Fibroblast of skin of back (primary cell): ENCODE measurements at regions not wholly inside any gene's neighbourhood (a gene's known extent, or its start where the extent isn't known, plus 50 kb on each side); places are given as distances from the start of the nearest gene placed in this dataset.

Source experiments
- DNase-seq: peaks from one replicate; pipeline ENCODE4 v3.0.0-alpha.2; 2013

DNA sequence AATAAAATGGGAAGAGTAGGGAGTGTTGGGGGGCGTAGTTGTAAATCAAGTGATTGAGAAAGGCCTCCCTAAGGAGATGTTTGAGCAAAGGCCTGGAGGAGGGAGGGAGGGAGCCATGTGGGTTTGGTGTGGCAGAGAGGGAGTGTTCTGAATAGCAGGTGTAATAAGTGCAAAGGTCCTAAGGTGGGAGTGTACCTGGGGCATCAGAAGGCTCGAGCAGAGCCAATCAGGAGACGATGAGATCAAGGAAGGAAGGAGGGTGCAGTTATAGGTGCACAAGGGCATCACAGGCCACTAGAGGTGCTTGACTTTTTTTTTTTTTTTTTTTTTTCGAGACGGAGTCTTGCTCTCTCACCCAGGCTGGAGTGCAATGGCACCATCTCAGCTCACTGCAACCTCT lies 77.9 kb upstream of the PLXNC1 start:
- no peak for DNase-seq

- no peak for DNase-seq
These were observed 77.1 kb upstream of the PLXNC1 start for GRCh38 chr12:94071258-94071657.

DNA sequence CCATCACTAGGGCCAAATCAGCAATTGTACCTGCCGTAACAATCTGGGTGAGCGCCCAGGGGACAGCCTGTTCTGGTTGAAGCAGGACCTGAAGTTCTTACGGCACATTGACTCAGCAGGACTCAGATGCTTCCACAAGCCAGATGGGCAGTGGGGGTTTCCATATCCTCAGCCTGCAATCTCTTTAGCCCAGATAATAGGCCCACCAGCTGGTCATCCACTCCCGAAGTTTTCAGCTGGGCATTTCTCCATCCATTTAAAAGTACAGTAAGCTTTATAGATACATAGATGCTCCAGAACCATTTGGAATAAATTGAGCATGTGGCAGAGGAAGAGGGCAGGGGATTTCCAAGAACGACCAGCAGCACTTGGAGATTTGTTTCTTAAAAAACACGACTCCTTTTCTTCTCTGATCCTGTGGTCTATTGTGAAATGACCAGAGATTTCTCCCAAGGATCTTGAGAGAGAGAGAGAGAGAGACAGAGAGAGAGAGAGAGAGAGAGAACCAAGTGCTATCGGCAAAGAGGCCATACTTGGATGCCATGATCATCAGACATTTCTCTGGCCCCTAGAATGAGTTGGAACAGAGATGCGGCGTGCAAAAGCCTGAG lies 74.8 kb upstream of the PLXNC1 start:
- no peak for DNase-seq

DNA sequence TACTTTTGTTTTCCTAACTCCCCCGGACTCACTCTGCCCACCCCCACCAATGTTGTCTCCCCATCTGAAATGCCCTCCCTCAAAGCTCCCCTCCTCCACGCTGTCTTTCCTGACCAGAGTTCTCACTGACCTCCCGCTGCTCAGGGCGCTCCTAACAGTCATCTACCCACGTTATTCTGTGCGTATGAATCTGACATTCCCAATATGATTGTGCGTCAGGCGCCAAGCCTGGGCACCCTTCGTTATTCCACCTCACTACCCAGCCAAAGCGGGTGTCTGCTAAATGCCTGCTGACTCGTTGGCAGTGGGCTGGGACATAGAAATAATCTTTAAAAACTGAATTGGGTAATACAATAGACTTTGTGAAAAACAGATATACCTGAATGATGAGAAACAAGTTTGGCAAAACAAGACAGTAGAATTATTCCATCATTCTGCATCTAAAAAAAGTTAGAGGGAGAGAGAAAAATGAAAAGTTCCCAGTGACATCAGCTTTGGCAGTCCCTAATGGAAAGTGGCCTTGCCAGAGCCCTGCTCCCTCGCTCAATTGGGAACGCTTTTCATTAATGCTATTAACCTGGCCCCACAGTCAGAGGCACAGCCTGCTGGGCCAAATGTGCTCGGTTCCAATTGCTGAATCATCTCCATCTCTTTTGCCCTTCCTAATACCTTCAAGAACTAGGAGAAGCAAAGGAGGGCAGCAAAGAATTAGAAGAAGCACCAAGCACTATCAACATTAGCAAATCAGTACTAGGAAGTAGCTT lies 74.0 kb upstream of the PLXNC1 start:
- no peak for DNase-seq

DNA sequence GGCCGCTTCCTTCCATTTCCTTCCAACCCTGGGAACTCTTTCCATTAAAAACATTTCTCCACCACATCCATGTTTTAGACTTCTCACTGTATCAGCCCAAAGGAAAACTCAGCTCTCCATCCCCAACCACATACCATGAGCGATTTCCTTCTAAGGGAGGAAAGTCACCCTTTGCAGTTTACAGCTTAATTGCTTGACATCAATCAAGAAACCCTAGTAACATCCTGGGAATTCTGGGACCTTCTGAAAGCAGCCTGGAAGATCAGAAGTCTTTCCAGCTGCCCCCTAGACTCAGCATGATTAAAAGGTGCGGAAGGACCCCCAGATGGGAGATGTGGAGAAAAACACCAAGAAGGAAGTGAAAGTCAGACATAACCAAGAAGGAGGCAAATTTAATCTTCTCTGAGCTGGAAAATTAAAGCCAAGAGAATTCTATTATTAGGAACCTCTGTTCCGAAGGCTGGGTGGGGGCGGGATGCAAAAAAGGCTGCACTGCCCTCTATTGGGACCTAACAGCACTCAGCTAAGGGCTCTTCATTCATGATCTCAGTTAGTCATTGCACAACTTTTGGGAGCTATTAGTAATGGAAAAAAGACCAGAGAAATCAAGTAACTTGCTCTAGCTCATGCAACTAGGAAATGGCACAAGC lies 73.3 kb upstream of the PLXNC1 start:
- peak; percentile 81 for DNase-seq

- no peak for DNase-seq
These were observed 71.2 kb upstream of the PLXNC1 start for GRCh38 chr12:94077209-94077608.

DNA sequence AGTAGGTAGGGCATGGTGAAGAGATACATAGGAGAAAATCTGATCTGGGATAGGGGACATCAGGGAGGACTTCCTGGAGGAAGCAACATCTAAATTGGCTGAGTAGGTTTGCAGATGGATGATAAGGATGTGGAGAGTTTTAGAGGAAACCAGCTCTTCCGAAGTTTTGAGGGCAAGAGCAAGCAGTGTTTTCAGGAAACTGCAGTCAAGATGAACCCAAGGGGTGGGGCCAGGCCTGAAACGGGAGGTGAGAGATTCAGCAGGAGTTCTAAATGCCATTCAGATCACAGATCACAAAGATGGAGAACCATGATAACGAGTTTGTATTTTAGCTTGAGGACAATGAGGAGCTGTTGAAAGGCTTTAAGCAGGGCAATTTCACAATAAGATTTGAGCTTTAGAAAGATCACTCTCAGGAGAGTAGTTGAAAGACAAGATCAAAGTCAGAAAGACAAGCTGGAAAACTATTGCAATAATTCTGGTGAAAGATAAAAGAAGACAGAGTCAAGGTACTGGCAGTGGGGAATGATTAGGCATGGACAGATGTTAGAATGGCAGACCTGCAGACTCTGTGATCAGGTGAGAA lies 70.1 kb upstream of the PLXNC1 start:
- DNase-seq, result no peak

DNA sequence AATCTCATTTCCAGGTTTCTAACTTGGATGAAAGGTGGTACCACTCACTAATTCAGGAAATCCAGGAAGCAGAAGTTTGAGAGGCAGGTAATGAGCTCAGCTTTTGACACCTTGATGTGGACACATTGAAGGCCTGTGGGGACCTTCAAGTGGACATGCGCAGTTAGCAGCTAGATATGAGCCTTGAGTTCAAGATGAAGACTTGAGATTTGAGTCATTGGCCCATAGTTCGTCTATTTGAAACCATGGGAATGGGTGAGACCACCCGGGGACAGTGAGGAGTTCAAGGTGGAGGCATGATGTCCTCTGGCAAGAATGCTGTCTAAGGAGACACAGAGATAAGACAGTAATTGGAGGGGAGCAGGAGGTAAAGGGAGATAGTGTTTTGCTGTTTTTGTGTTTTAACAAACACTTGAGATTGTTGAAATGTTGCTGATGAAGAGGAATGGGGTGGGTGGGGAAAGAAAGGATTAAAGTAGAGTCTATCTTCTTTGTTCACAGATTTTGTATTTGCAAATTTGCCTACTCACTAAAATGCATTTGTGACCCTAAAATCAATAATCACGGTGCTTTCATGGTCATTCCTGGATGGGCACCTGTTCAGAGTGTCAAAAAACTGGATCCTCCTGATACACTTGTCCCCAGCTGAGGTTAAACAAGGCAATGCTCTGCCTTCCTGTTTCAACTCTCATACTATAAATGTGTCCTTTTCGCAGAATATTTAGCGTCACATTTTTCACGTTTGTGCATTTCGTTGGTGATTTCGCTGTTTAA lies 69.5 kb upstream of the PLXNC1 start:
- no peak for DNase-seq

- DNase-seq, result no peak
These were observed 68.6 kb upstream of the PLXNC1 start for GRCh38 chr12:94079566-94080340.

DNA sequence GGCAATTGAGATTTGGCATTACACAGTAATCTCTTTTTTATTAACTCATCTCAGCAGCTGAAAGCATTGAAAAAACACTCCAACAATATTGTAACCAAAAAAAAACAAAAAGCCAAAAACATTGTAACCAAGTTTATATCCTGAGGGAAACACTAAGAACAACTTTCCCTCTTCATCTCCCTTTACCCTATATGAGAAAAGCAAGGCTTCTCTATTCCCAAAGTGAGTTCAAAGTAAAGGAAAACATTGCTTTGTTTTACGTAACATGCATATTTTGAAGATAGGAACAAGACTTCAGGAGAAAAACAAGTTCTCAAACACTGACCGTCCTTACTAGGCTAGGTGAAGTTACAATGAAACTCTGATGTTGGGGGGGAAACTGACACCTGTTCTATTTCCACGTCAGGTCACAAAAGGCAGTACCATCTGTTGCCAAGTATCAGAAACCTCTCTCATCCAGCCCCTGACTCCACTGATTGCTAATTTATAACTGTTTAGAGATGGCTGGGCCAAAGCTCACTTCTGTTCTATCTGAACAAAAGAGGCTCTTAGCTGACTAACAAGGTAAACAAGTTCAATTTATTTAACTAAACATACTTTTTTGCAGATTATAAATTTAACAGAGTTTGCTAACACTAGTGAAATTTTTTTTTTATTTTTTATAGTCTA lies 67.9 kb upstream of the PLXNC1 start:
- DNase-seq, result no peak

- DNase-seq, result no peak
These were observed 65.7 kb upstream of the PLXNC1 start for GRCh38 chr12:94082690-94083089.

DNA sequence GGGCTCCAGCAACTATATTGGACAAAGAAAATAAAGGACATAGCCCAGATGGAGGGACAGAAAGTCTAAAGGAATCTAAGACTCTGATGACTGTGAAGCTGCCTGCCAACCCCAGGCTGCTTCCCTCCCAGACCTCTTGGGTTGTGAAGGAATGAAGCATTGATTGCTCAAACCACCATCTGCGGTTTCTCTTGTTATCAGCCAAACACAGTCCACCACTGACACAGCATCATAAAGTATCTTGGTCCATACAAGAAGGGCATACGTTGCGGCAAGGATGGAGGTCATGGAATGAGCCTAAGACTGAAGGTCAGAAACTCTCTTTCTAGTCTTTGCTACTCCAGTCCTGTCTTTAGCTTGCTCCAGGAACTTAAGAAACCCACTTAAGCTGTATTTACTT lies 58.5 kb upstream of the PLXNC1 start:
- no peak for DNase-seq

DNA sequence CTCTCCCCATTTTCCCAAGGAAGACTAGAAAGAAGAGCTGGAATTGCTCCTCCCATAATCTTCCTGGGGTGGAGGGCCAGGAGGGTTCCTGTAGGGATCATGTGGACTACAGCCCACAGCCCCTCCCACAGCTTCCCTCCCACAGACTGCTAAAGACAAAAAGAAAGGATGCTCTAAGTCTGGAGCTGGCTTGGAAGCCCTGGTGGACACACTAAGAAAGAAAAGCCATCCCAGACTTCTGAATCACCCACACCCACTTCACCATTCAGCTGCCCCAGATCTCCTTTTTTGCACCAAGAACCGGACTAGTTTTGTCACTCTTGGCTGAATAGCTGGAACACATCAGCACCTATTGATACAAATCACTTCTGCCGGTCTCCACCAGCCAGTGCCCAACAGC lies 56.8 kb upstream of the PLXNC1 start:
- no peak for DNase-seq

- peak; percentile 58 for DNase-seq
These were observed 55.7 kb upstream of the PLXNC1 start for GRCh38 chr12:94092516-94093241.

GRCh38 chr12:94094700-94095099 lies 53.7 kb upstream of the PLXNC1 start:
- DNase-seq, result no peak

GRCh38 chr12:94095618-94096017 lies 52.8 kb upstream of the PLXNC1 start:
- no peak for DNase-seq

GRCh38 chr12:94098466-94098865 lies 49.9 kb upstream of the PLXNC1 start:
- peak; percentile 81 for DNase-seq
